ENCODE measurements at regions not wholly inside any gene's neighbourhood (a gene's known extent, or its start where the extent isn't known, plus 50 kb on each side); places are given as distances from the start of the nearest gene placed in this dataset.

- no peak for DNase-seq
- ATAC-seq (replicated peaks in 1 of 4): no peak
- Mint-ChIP-seq H3K27me3 (peaks cover 35 to 42% of the 10 kb centered on the region in 2 donors), H3K9me3 (peaks cover 0 to 3% (median 0%) of the 10 kb centered on the region in 3 donors), H3K4me3 (no peak overlapping the region), H3K27ac (no peak overlapping the region), H3K36me3 (no peaks in the 10 kb centered on the region), H3K4me1 (no peaks in the 10 kb centered on the region)
- ChIA-PET POLR2A (no interaction called here), CTCF (interaction anchor here in 1 of 2 donors (0.6 to 1.7 kb wide), 2 partner anchors 20 to 58 kb away, joined by 3 read pairs; no protein-coding TSS in a partner anchor)
- Histone ChIP-seq H3K4me3 (ENCODE audit: control insufficient read depth in 1 of 2, extremely low read depth in 1 of 2, low read length in 1 of 2) (no peak overlapping the region), H3K9me3 (no peaks in the 10 kb centered on the region), H3K27ac (ENCODE audit: low read length) (no peak overlapping the region), H3K36me3 (ENCODE audit: control insufficient read depth in 2 of 2, extremely low read depth in 1 of 2, insufficient read depth in 1 of 2, low read length in 1 of 2) (no peaks in the 10 kb centered on the region), H3K27me3 (replicated peaks in 1 of 2; ENCODE audit: control insufficient read depth in 2 of 2, extremely low read depth in 1 of 2, insufficient read depth in 2 of 2, low read length in 1 of 2) (peaks cover 0 to 30% of the 10 kb centered on the region in 2 experiments), H3K4me1 (ENCODE audit: control insufficient read depth in 1 of 2, extremely low read depth in 1 of 2, insufficient read depth in 2 of 2, low read length in 2 of 2) (no peaks in the 10 kb centered on the region)
- no CpG with 5 or more reads among the region's 3 CpGs for WGBS (ENCODE audit: insufficient coverage)
Observed at GRCh38 chr11:11003226-11003625, 145.4 kb upstream of the ZBED5 start.

GRCh38 chr11:11000579-11001283 lies 142.9 kb upstream of the ZBED5 start:
- peaks cover 0 to 3% (median 0%) of the 10 kb centered on the region in 3 donors for H3K9me3 Mint-ChIP-seq
- no peak overlapping the region for H3K27ac Mint-ChIP-seq
- WGBS (ENCODE audit: insufficient coverage): no CpG with 5 or more reads among the region's 7 CpGs
- no peaks in the 10 kb centered on the region for H3K36me3 Mint-ChIP-seq
- H3K4me3 Mint-ChIP-seq: no peak overlapping the region
- CTCF ChIA-PET: no interaction called here
- H3K4me1 Mint-ChIP-seq: no peaks in the 10 kb centered on the region
- Histone ChIP-seq H3K27ac (ENCODE audit: low read length) (no peak overlapping the region), H3K9me3 (no peaks in the 10 kb centered on the region), H3K36me3 (ENCODE audit: control insufficient read depth in 2 of 2, extremely low read depth in 1 of 2, insufficient read depth in 1 of 2, low read length in 1 of 2) (no peaks in the 10 kb centered on the region), H3K27me3 (replicated peaks in 1 of 2; ENCODE audit: control insufficient read depth in 2 of 2, extremely low read depth in 1 of 2, insufficient read depth in 2 of 2, low read length in 1 of 2) (peaks cover 0 to 30% of the 10 kb centered on the region in 2 experiments), H3K4me1 (ENCODE audit: control insufficient read depth in 1 of 2, extremely low read depth in 1 of 2, insufficient read depth in 2 of 2, low read length in 2 of 2) (no peaks in the 10 kb centered on the region), H3K4me3 (ENCODE audit: control insufficient read depth in 1 of 2, extremely low read depth in 1 of 2, low read length in 1 of 2) (no peak overlapping the region)
- ATAC-seq (replicated peaks in 1 of 4) (no peak), DNase-seq (no peak)
- H3K27me3 Mint-ChIP-seq: peaks cover 30 to 41% of the 10 kb centered on the region in 2 donors
- POLR2A ChIA-PET: no interaction called here

GRCh38 chr11:10998674-10999073 lies 140.8 kb upstream of the ZBED5 start:
- WGBS (ENCODE audit: insufficient coverage): 85% methylated on average over 4 of the region's 5 CpGs
- H3K27ac ChIP-seq (ENCODE audit: low read length): no peak overlapping the region
- no peaks in the 10 kb centered on the region for H3K9me3 ChIP-seq
- CTCF ChIA-PET: no interaction called here
- no peaks in the 10 kb centered on the region for H3K4me1 ChIP-seq (ENCODE audit: control insufficient read depth in 1 of 2, extremely low read depth in 1 of 2, insufficient read depth in 2 of 2, low read length in 2 of 2)
- H3K36me3 ChIP-seq (ENCODE audit: control insufficient read depth in 2 of 2, extremely low read depth in 1 of 2, insufficient read depth in 1 of 2, low read length in 1 of 2): no peaks in the 10 kb centered on the region
- POLR2A ChIA-PET: no interaction called here
- DNase-seq (no peak), ATAC-seq (replicated peaks in 1 of 4) (no peak)
- H3K9me3 Mint-ChIP-seq: peaks cover 0 to 4% (median 3%) of the 10 kb centered on the region in 3 donors
- no peak overlapping the region for H3K4me3 Mint-ChIP-seq
- no peak overlapping the region for H3K4me3 ChIP-seq (ENCODE audit: control insufficient read depth in 1 of 2, extremely low read depth in 1 of 2, low read length in 1 of 2)
- peaks cover 0 to 30% of the 10 kb centered on the region in 2 experiments for H3K27me3 ChIP-seq (replicated peaks in 1 of 2; ENCODE audit: control insufficient read depth in 2 of 2, extremely low read depth in 1 of 2, insufficient read depth in 2 of 2, low read length in 1 of 2)
- no peaks in the 10 kb centered on the region for H3K4me1 Mint-ChIP-seq
- H3K36me3 Mint-ChIP-seq: no peaks in the 10 kb centered on the region
- peaks cover 25 to 34% of the 10 kb centered on the region in 2 donors for H3K27me3 Mint-ChIP-seq
- no peak overlapping the region for H3K27ac Mint-ChIP-seq

- ATAC-seq (replicated peaks in 1 of 4) (no peak), DNase-seq (no peak)
- Histone ChIP-seq H3K9me3 (no peaks in the 10 kb centered on the region), H3K4me3 (ENCODE audit: control insufficient read depth in 1 of 2, extremely low read depth in 1 of 2, low read length in 1 of 2) (no peak overlapping the region), H3K27me3 (replicated peaks in 1 of 2; ENCODE audit: control insufficient read depth in 2 of 2, extremely low read depth in 1 of 2, insufficient read depth in 2 of 2, low read length in 1 of 2) (peaks cover 0 to 22% of the 10 kb centered on the region in 2 experiments), H3K27ac (ENCODE audit: low read length) (no peak overlapping the region), H3K4me1 (ENCODE audit: control insufficient read depth in 1 of 2, extremely low read depth in 1 of 2, insufficient read depth in 2 of 2, low read length in 2 of 2) (no peaks in the 10 kb centered on the region), H3K36me3 (ENCODE audit: control insufficient read depth in 2 of 2, extremely low read depth in 1 of 2, insufficient read depth in 1 of 2, low read length in 1 of 2) (no peaks in the 10 kb centered on the region)
- Mint-ChIP-seq H3K36me3 (no peaks in the 10 kb centered on the region), H3K4me1 (no peaks in the 10 kb centered on the region), H3K27me3 (peaks cover 16 to 24% of the 10 kb centered on the region in 2 donors), H3K4me3 (no peak overlapping the region), H3K9me3 (peaks cover 0 to 4% (median 3%) of the 10 kb centered on the region in 3 donors), H3K27ac (no peak overlapping the region)
- ChIA-PET POLR2A (no interaction called here), CTCF (no interaction called here)
- no CpG with 5 or more reads among the region's 1 CpG for WGBS (ENCODE audit: insufficient coverage)
Observed at GRCh38 chr11:10996678-10997077, 138.8 kb upstream of the ZBED5 start.

- Histone ChIP-seq H3K4me3 (ENCODE audit: control insufficient read depth in 1 of 2, extremely low read depth in 1 of 2, low read length in 1 of 2) (no peak overlapping the region), H3K27me3 (replicated peaks in 1 of 2; ENCODE audit: control insufficient read depth in 2 of 2, extremely low read depth in 1 of 2, insufficient read depth in 2 of 2, low read length in 1 of 2) (peaks cover 0 to 8% of the 10 kb centered on the region in 2 experiments), H3K36me3 (ENCODE audit: control insufficient read depth in 2 of 2, extremely low read depth in 1 of 2, insufficient read depth in 1 of 2, low read length in 1 of 2) (no peaks in the 10 kb centered on the region), H3K4me1 (ENCODE audit: control insufficient read depth in 1 of 2, extremely low read depth in 1 of 2, insufficient read depth in 2 of 2, low read length in 2 of 2) (no peaks in the 10 kb centered on the region), H3K27ac (ENCODE audit: low read length) (no peak overlapping the region), H3K9me3 (no peaks in the 10 kb centered on the region)
- peaks cover 0 to 4% (median 3%) of the 10 kb centered on the region in 3 donors for H3K9me3 Mint-ChIP-seq
- ChIA-PET CTCF (no interaction called here), POLR2A (no interaction called here)
- no peaks in the 10 kb centered on the region for H3K36me3 Mint-ChIP-seq
- WGBS (ENCODE audit: insufficient coverage): no CpG with 5 or more reads among the region's 5 CpGs
- DNase-seq (no peak), ATAC-seq (replicated peaks in 1 of 4) (no peak)
- H3K4me1 Mint-ChIP-seq: no peaks in the 10 kb centered on the region
- H3K27me3 Mint-ChIP-seq: peaks cover under 1 to 12% of the 10 kb centered on the region in 2 donors
- H3K27ac Mint-ChIP-seq: no peak overlapping the region
- H3K4me3 Mint-ChIP-seq: no peak overlapping the region
Observed at GRCh38 chr11:10993640-10994039, 135.8 kb upstream of the ZBED5 start.

- Mint-ChIP-seq H3K4me3 (no peak overlapping the region), H3K36me3 (no peaks in the 10 kb centered on the region), H3K27ac (no peak overlapping the region), H3K27me3 (peaks cover 0 to 10% of the 10 kb centered on the region in 2 donors), H3K9me3 (peaks cover 0 to 4% (median 3%) of the 10 kb centered on the region in 3 donors), H3K4me1 (no peaks in the 10 kb centered on the region)
- Histone ChIP-seq H3K4me1 (ENCODE audit: control insufficient read depth in 1 of 2, extremely low read depth in 1 of 2, insufficient read depth in 2 of 2, low read length in 2 of 2) (no peaks in the 10 kb centered on the region), H3K27me3 (replicated peaks in 1 of 2; ENCODE audit: control insufficient read depth in 2 of 2, extremely low read depth in 1 of 2, insufficient read depth in 2 of 2, low read length in 1 of 2) (peaks cover 0 to 8% of the 10 kb centered on the region in 2 experiments), H3K27ac (ENCODE audit: low read length) (no peak overlapping the region), H3K9me3 (no peaks in the 10 kb centered on the region), H3K4me3 (ENCODE audit: control insufficient read depth in 1 of 2, extremely low read depth in 1 of 2, low read length in 1 of 2) (no peak overlapping the region), H3K36me3 (ENCODE audit: control insufficient read depth in 2 of 2, extremely low read depth in 1 of 2, insufficient read depth in 1 of 2, low read length in 1 of 2) (no peaks in the 10 kb centered on the region)
- WGBS (ENCODE audit: insufficient coverage): 40% methylated on average over 2 of the region's 3 CpGs
- ATAC-seq (replicated peaks in 1 of 4): no peak
- ChIA-PET POLR2A (no interaction called here), CTCF (no interaction called here)
- DNase-seq: no peak
Observed at GRCh38 chr11:10993186-10993585, 135.3 kb upstream of the ZBED5 start.
